SHP77 treated with DMSO at 0.1 percent for 48 hours (cell line): ENCODE measurements at regions not wholly inside any gene's neighbourhood (a gene's known extent, or its start where the extent isn't known, plus 50 kb on each side); places are given as distances from the start of the nearest gene placed in this dataset.

Source experiments
- DNase-seq: peaks from one replicate; lab custom pipeline; 2025; lab: John Stamatoyannopoulos, UW

DNA sequence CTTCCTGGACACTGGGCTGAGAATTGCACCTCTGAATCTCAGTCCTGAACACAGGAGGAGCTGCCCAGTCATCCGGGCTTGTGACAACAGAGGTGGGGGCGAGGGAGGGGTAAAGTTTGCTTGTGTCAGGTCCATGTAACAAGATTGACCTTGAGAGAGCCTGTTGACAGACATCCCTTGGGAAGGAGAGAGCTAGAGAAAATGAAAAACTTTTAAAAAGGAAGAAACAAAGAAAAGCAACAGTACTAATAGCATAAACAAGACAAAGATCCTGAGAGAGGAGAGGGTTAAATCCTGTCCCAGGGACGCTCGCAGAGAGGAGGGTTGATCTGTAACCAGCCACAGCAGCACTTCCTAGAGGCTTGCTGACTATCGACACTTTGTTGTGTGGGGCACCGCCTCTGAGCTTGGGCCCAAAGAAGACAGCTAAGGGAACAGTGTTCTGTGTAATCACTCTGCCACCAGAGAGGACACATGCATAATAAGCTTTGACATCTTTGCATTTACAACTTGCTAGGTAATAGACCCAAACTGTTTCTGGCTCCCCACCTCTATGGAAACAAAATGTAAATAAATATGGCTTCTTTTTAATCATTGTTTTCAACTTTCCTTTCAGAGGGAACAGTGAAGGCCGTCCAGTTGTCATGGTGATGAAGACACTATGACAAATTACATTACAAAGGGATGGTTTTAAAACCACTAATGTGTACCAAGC lies 363.7 kb downstream of the CSNK1G3 start:
- DNase-seq: peak; percentile 71

DNA sequence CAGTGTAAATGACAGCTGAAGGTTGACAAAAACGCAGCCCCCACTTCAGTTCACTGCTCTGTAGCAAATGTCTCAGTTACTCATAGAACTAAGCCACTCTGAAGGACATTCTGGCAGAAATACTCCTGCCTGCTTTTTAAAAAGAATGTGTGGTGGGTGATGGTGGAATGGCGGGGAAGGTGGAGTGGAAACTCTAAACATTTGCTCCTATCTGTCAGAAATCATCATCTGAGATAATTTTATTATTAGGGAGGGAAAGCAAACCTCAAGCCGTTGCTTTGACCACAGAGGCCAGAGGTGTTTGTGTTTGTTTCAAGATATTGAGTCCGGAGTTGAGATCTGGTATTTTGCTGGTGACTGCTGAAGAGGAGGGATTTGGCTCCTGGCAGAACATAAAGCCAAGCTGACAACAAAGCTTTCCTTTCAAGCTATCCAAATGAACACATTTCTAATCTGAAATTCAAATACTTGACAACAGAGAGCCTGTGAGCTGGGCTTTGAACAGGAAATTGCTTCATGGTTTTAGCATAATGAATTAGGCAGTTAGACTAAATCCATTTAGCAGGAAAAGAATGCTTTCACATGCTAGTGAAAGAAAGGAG lies 362.7 kb downstream of the CSNK1G3 start:
- peak; percentile 39 for DNase-seq

DNA sequence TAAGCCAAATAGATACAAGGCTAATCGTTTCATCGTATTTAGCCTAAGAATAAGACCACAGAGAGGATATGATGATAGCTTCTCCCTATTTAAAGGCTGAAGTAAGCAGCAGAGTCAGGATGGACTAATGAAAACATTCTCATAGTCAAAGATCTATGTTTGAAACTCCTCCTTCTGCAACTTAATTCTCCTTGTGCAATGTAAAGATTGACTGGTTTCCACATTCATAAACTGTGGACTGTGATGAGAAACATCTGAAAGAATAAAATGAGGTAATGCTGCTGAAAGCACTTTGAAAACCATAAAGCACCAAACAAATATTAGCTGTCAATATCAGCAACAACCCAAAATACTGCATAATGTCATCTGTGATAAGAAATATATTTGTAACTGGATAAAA lies 361.9 kb downstream of the CSNK1G3 start:
- no peak for DNase-seq

DNA sequence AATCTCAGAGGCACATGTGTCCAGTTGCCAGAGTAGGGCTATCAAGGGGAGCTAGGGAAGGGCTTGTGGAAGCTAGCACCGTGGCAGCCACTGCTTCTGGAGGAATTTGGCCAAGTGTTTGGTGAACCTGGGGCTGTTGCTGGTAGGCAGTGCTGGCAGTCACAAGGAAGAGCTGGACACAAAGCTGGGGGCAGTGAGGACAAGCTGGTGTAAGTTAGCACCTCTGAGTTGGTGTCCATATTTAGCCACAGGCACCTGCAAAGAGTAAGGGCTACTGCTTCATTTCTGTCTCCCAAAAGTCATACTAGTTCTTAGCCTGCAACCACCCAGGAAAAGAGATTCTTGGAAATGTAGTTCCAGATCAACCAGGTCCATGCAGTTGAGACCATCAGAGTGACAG lies 359.4 kb downstream of the CSNK1G3 start:
- no peak for DNase-seq

DNA sequence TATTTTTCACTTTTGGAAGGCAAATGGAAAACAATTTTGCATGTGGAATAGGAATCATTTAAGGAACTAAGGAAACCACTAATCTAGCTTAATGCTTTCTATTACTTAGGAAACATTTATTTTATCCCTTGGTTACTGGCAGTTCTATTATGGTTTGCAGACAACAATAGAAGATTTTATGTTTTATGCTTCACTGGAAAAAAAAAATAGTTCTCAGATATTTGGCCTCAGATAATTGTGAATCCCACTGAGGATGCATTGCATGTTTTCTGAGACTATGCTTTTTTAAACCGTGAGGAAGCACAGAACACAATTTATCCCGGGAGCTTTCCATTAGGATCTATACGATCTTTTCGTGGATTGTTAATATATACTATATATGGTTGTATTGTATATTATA lies 356.9 kb downstream of the CSNK1G3 start:
- no peak for DNase-seq

DNA sequence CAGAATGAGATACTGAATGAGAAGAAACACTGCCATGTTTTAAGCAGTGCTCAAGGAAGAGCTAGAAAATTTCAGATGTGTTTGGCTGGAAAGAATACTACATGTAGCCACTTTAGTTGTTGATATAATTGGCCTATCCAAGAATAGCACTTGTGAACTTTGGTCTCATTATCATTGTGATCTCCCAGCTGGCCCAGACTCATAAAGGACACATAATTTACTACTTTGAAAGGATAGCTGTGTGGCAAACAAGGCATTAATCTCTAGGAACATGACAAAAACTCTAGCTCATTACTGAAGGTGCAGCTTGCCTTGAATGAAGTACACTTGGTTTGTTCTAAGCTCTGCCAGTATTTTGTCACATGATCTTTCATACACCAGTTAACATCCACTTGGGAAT lies 356.3 kb downstream of the CSNK1G3 start:
- peak; percentile 62 for DNase-seq

DNA sequence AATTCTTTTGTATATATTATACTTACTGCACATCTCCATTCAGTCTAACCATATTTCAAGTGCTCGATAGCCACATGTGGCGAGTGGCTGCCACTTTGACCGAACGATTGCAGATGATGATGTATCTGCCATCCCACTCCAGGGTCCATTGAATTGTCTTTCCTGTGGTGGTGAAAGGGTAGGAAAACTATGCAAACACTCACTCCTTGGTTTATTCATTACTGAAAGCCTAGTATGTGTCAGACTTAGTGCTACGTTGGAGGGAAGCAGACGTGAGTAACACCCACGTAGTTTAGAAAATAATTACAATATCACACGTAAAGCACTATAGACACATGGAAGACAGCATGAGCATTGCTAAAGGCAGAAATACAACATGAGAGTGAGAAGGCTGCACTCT lies 353.7 kb downstream of the CSNK1G3 start:
- no peak for DNase-seq

DNA sequence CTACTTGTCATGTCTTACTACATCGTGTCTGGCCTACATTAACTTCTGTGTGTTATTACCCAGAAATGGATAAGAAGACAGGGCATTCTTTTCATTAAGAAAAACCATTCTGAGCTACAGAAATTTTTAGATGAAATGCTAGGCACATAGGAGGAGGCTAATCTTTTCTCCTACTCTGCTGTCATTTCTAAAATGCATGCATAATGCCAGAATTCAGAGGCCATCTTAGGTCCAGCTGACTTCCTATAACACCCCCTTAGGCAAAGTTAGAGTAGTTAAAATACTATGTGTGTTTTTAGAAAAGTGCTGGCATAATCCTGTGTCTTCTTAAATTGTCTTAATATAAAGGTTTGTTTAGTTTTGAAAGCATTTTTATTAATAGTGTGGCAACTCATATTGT lies 352.6 kb downstream of the CSNK1G3 start:
- DNase-seq: no peak

DNA sequence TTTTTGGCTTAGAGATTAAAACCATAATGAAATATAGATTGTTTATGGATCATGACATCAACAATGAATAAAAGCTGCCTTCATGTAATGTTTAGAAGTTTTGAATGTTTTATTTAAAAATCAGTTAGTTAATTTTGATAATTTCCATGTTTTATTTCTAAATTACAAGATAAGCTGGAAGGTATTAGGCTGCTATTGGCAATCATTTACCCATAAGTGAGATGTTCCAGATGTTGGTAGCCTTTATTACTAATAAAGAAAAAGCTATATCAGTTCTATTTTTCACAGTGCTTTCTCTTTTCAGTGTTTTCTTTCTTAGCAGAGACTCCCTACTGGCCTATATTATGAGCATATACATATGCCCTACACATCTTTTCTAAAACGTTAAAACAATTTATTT lies 347.0 kb downstream of the CSNK1G3 start:
- no peak for DNase-seq

DNA sequence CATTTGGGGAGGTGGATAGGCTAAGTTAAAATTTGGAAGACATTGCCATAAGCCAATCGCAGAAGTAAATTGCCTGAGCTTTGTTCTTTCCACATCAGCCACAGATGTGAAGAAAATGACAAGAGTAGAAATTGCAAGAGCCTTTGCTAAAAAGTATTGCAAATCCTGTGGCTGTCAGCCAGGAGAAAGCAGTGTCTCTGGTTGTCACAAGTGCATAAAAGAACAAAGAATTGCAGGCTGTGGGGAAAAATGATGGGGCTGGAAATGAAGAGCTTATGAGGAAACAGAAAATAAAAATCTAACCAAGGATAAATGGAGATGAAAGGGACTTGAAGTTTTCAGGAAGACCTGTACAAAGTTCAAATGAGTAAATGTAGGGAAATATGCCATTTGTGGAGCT lies 344.8 kb downstream of the CSNK1G3 start:
- no peak for DNase-seq

DNA sequence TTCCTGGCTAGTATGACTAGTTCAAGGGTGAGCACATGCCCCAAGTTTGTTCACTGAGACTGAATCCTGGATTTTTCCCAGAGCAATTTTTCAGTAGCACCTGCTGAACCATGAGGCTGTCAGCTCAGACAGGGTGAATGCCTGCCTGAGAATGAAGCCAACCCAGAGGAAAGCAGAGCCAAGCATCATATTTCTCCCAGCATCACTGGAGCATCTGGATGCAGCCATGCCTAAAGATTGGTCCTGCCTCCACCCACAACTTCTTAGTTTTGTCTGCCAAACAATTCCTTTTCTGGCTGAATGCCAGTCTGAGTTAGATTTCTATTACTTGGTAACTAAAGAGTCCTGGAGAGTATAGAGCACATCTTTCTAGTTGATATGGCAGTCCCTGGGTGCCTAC lies 343.6 kb downstream of the CSNK1G3 start:
- no peak for DNase-seq

DNA sequence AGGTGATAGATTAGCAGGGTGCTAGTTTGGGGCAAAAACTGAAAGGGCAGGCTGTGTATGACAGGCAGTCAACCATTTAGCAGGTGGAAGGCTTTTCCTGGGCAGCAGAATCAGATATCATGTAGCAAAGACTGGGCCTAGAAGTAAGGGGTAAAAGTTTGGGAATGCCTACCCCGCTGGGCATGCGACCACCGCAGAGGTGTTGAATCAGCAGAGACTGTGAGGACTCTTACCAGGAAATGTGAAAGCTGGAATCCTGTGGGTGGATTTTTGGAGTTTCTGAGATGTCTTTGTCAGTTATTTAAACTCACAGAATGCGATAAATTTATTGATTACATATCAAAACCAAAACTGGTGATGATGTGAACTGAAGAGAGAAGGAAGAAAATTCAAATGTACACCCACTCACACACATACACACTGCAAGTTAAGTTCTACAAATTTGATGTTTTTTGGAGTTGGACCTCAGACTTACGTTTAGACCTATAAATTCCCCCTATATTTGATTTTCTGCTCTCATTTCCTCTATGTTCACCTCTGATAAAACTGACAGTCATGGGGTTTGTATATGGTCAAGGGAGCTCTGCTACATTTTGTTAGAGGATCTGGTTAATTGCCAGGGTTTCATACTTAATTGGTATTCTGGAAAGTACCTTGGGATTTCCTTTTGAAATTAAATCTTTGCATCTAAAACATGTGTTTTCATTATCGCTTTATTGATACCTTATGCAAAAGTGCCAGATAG lies 333.6 kb downstream of the CSNK1G3 start:
- no peak for DNase-seq

DNA sequence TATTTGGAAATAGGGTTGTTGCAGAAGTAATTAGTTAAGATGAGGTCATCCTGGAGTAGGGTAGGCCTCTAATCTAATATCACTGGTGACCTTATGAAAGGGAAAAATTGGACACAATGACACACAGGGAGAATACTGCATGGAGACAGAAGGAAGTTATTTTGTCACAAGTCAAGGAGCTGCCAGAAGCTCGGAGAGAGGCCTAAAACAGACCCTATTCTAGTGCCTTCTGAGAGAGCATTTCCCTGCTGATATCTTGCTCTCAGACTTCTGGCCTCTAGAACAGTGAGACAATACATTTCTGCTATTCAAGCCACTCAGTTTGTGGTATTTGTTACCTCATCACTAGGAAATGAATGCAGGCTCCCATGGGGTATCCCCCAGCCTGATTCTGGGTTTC lies 332.9 kb downstream of the CSNK1G3 start:
- DNase-seq: no peak

DNA sequence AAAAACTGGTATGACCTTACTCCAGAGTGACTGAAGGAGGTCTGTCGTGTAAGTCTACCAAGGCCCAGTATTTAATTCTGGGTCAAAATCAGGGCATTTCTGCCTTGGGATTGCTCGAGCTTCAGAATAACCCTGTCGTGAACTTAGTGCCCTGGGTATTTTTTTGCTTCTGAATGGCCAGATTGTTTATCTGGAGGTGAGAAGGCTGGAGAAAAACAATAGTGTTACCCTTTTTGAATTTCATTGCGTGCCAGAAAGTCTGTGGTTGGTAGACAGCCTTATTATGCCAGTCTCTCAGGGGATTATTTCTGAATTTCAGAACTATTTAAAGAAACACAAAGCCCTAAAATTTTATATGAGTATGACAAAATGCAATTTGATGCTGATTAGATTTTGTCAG lies 323.4 kb downstream of the CSNK1G3 start:
- DNase-seq: no peak

DNA sequence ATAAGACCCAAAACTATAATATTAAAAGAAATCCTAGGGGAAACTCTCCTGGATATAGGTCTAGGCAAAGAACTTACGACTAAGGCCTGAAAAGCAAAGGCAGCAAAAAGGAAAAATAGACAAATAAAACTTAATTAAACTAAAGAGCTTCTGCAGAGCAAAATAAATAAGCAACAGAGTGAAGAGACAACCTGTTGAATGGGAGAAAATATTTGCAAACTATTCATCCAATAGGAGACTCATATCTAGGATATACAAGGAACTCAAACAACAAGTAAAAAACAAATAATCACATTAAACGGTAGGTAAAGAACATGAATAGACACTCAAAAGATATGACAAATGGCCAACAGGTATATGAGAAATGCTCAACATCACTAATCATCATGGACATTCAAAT lies 318.6 kb downstream of the CSNK1G3 start:
- DNase-seq: no peak

DNA sequence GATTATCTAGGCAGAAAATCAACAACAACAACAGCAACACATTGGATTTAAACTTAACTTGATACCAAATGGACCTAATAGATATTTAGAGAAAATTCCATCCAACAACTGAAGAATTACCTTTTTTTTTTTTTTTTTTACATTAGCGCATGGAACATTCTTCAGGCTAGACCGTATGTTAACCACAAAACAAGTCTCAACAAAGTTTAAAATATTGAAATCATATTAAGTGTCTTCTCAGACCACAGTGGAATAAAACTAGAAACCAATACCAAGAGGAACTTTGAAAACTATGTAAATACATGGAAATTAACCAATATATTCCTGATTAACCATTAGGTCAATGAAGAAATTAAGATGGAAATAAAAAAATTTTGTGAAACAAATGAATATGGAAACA lies 315.8 kb downstream of the CSNK1G3 start:
- no peak for DNase-seq

DNA sequence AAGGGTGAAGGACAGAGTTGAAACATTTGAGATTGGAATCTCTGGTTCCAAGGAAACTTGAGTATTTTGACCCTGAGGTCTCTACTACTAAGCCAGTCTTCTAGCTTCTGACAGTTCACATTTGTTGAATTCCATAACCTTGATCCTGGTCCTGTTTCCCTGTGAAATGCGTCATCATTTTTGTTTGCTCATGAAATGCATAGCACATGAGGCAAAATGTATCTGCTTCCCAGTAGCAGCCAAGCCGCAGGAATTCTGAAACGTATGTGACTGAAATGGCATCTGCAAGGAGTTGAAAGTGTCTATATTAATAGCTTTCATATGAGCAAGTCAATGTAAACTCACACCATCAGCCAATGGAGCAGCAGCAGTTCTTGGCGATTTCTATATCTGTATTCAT lies 307.9 kb downstream of the CSNK1G3 start:
- no peak for DNase-seq

DNA sequence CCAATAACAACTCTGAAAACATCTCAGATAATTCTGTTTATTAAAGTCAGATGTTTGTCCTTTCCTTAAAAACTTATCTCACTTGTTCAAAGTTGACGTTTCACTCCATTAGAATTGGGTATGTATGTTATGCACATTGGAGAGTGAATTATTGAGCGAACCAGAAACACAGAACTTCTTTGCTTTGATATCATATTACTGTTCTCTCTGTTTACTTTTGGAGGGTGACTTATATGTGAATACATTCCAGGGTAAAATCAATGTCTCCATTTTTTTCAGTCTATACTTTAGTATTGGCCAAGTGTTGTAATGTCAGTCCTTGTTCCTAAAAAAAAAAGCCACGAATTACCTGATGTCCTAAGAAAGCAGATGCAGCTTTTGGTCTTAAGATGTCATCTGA lies 307.4 kb downstream of the CSNK1G3 start:
- DNase-seq: no peak

DNA sequence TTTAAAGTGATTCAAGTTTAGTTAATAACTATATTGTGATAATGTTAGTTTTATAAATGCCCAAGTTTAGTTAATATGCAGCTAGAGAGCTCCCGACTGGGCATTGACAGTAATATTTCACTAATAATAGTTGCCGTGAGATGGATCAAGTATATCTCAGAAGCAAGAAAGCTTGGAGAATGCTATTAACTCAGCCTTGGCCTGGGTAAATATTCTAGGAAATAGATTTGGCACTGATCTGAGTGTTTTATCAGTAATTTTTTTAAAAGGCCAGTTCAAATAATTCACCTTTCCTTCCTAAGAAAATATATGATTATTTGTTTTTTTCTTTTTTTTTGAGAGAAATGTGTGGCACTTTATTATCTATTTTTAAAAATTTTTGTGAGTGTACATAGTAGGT lies 305.3 kb downstream of the CSNK1G3 start:
- DNase-seq: no peak

DNA sequence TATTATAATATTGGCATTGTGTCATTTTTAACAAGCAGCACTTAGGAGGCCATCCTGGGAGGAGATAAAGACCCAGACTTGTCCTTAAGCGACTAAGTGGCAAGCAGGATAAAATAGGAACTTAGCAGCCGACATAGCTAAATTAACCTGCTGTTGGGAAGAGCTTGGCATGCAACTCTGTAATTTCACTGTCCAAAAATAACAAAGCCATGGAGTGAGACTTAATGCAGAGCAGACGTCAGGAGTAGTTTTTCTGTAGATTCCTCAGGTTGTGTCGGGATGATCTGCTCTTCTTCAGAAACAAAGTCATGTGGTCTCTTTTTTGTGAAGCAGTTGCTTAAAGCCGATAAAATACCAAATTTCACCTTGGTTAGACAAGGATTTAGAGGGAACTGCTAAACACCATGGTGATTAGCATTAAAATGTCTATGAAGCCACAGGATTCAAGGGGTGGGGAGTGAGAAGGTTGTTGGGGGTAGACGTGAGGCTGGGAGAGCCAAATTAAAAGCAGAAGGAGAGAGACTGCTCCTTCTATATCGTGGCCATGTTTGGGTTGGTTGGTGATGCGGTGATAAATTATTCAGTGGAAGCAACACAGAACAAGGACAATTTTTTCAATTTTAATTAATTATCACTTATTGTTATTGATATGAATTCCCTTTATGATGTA lies 303.0 kb downstream of the CSNK1G3 start:
- DNase-seq: peak; percentile 49

DNA sequence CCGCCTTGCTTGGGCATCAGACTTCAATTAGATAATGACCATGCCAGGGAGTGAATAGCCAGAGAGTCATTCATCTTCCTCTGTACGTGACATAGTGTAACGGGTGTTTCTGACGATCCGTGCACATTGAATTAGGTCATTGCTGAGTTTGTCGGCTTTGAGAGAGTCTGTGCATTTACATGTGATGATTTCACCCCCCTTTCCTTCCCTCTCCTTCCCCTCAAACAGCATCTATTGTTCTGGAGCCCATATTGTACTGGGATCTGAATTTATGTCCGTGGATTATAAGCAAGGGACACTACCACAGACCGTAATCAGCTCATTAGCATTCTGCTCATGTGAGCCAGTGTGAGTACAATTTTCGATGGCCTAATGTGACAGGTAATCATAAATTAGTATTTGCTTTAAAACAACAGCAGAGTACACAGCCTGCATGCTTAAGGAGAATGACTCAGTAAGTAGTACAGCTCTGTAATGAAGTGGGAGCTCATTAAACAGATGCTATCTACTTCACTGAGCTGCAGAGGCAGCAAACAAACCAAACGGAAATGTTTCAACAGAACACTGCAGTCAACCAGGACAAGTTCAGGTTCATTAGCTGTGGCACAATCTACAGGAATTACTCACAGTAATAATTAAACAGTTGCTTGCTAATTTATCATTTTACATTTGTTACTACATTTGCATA lies 302.1 kb downstream of the CSNK1G3 start:
- DNase-seq: peak; percentile 92

DNA sequence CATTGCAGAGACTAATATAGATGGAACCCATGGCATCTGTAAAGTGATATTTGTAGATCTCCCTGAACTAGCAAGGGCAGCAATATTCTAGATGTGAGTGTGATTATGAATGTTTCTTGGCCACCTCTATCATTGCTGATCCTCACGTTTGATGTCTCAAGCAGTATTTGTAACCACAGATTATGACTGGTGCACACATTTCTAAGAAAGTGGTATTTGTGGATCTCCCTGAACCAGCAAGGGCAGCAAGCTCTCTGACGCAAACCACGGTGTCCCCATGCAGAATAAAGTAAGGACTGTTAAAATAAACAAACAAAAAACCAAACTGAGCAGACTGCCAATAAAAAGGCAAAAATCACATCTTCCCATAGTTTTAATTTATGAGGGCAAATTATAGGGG lies 301.3 kb downstream of the CSNK1G3 start:
- no peak for DNase-seq
